WERI-Rb-1 (cell line): ENCODE measurements at regions not wholly inside any gene's neighbourhood (a gene's known extent, or its start where the extent isn't known, plus 50 kb on each side); places are given as distances from the start of the nearest gene placed in this dataset.

ENCODE experiments used
- DNase-seq: peaks from one replicate; pipeline ENCODE4 v3.0.0-alpha.2; 2020
- H3K27ac ChIP-seq: fragments of 250-450 bp; sonication (Bioruptor Pico); 2 replicates; pipeline ENCODE4 v1.5.1; 2020; ENCODE audit warnings: mild to moderate bottlenecking, moderate library complexity
- H3K27me3 ChIP-seq: fragments of 250-450 bp; sonication (Bioruptor Pico); 2 replicates; pipeline ENCODE4 v1.5.1; 2021; ENCODE audit warnings: mild to moderate bottlenecking, low read depth, moderate library complexity; ENCODE audit not compliant: insufficient read depth, severe bottlenecking
- H3K36me3 ChIP-seq: fragments of 250-450 bp; sonication (Bioruptor Pico); 2 replicates; pipeline ENCODE4 v1.5.1; 2020; ENCODE audit warnings: mild to moderate bottlenecking, moderate library complexity
- H3K4me3 ChIP-seq: 2 replicates; pipeline ENCODE4 v1.5.1; 2011; ENCODE audit warnings: low read depth, mild to moderate bottlenecking, control low read depth, low read length
- H3K9me3 ChIP-seq: fragments of 250-450 bp; sonication (Bioruptor Pico); 2 replicates; pipeline ENCODE4 v1.5.1; 2021; ENCODE audit warnings: mild to moderate bottlenecking, moderate library complexity; ENCODE audit not compliant: severe bottlenecking
- CTCF ChIP-seq: IDR thresholded peaks from 2 replicates; pipeline ENCODE4 v1.5.1; 2011; ENCODE audit warnings: low read depth, mild to moderate bottlenecking, control low read depth, inconsistent platforms, low read length

GRCh38 chrX:34371754-34372153, 239.6 kb upstream of the FAM47A start:
- no peak overlapping the region for H3K4me3 ChIP-seq
- TF ChIP-seq CTCF: no peak
- no peaks in the 10 kb centered on the region for H3K27me3 ChIP-seq
- no peak for DNase-seq
- H3K36me3 ChIP-seq: no peaks in the 10 kb centered on the region
- H3K9me3 ChIP-seq: no peaks in the 10 kb centered on the region
- H3K27ac ChIP-seq: no peak overlapping the region

GRCh38 chrX:34365471-34365870, 233.4 kb upstream of the FAM47A start:
- DNase-seq: no peak
- H3K36me3 ChIP-seq: no peaks in the 10 kb centered on the region
- H3K27ac ChIP-seq: no peak overlapping the region
- no peaks in the 10 kb centered on the region for H3K27me3 ChIP-seq
- H3K4me3 ChIP-seq: no peak overlapping the region
- no peak for TF ChIP-seq CTCF
- H3K9me3 ChIP-seq: no peaks in the 10 kb centered on the region

DNA sequence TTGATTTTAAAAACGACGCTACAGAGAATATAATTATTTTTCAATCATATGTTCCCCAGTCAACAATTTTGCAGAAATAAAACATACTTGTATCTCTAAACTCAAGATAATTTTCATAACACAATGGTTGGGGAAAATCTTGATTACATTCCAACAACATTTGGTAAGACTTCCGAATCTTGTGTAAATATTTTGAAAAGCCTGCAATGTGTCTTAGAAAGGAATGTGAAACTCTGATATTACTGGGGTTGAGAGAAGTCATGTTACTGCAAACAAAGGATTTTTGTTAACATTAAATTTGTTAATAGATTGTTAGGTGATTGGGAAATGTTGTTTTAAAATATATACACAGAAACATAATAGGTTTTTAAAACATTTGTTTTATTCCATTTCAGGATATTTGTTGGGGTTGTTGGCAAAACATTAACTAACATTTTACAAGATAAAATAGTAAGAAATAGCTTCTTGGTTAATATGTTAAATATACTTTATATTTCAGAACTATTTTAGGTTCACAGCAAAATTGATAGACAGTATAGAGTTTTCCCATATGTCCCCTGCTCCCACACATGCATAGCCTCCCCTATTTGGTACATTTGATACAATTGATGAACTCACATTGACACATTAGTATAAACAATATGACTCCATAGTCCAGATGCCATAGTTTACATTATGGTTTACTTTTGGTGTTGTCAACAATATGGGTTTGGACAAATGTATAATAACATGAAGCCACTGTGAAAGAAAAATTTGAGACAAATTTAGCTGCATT, 218.6 kb upstream of the FAM47A start:
- no peak for TF ChIP-seq CTCF
- Histone ChIP-seq H3K9me3 (no peaks in the 10 kb centered on the region), H3K27me3 (no peaks in the 10 kb centered on the region), H3K4me3 (no peak overlapping the region), H3K27ac (no peak overlapping the region), H3K36me3 (no peaks in the 10 kb centered on the region)
- DNase-seq: no peak

DNA sequence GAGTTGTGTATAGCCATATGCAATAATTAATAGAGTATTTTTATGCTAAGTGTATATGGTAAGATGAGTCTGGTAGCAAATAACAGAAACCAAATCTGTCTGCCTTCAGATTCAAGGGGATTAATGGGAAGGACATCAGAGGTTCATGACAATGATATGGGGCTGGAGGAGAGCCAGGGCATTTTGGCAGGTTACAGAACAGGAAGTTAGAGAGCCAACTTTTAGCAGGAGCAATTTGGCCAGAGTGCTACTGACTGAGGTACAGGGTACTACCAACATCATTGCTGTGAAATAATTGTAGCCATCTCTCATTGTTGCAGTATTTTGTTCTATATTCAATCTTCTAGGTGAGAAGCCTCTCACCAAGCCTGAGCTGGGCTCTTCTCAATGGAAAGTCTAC, 210.9 kb upstream of the FAM47A start:
- no peak overlapping the region for H3K27ac ChIP-seq
- H3K36me3 ChIP-seq: no peaks in the 10 kb centered on the region
- H3K4me3 ChIP-seq: no peak overlapping the region
- TF ChIP-seq CTCF: no peak
- no peaks in the 10 kb centered on the region for H3K9me3 ChIP-seq
- no peak for DNase-seq
- no peaks in the 10 kb centered on the region for H3K27me3 ChIP-seq

DNA sequence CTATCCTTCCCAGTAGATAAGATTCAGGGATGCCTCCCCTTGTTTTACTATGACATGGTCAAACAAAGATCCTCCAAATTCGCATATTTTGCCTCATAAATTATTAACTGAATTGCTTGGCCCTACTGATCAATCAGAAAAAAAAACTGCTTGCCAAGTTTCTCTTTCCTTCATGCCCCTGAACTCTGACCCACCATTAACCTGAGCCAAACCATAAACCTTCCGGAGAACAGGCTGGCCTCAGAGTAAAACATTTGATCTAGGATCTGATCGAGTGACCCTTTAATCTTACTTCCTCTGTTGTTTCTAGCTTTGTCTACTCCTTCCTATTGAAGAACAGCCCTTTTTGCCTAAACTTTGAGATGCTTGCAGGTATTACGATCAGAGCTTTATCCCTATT, 209.7 kb upstream of the FAM47A start:
- TF ChIP-seq CTCF: no peak
- Histone ChIP-seq H3K27ac (no peak overlapping the region), H3K27me3 (no peaks in the 10 kb centered on the region), H3K9me3 (no peaks in the 10 kb centered on the region), H3K4me3 (no peak overlapping the region), H3K36me3 (no peaks in the 10 kb centered on the region)
- DNase-seq: no peak

GRCh38 chrX:34341258-34341657, 209.1 kb upstream of the FAM47A start:
- Histone ChIP-seq H3K27ac (no peak overlapping the region), H3K36me3 (no peaks in the 10 kb centered on the region), H3K27me3 (no peaks in the 10 kb centered on the region), H3K4me3 (no peak overlapping the region), H3K9me3 (no peaks in the 10 kb centered on the region)
- TF ChIP-seq CTCF: no peak
- no peak for DNase-seq
